ENCODE measurements at regions not wholly inside any gene's neighbourhood (a gene's known extent, or its start where the extent isn't known, plus 50 kb on each side); places are given as distances from the start of the nearest gene placed in this dataset.

DNA sequence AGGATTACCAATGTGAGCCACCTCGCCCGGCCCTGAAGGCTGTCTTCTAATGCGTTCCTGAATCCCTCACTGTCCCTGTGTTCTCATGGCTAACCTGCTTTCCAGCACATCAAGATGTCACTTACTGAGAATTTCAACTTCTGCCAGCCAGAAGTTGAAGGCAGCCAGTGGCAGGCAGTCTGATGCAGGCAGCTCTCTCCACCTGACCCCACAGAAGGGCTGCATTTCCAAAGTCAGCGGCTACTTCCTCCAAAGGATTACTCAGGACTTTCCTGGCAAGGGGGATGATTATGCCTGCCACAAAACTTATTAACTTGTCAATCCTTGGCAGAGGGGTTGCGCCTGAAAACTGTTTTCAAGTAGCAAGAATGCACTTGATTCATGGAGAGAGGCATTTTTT, 1219.4 kb downstream of the TYW1 start:
- Histone ChIP-seq H3K4me1 (ENCODE audit: control insufficient read depth, insufficient read depth, low read length) (no peaks in the 10 kb centered on the region), H3K4me3 (ENCODE audit: low read depth, low read length) (no peak overlapping the region), H3K9me3 (ENCODE audit: control insufficient read depth, insufficient read depth, low read depth, low read length) (no peaks in the 10 kb centered on the region), H3K27ac (ENCODE audit: extremely low read depth, low read depth, low read length) (no peak overlapping the region), H3K36me3 (ENCODE audit: control insufficient read depth in 2 of 2, insufficient read depth in 1 of 2, low read length in 2 of 2) (no peaks in the 10 kb centered on the region)
- TF ChIP-seq, protein P1, sequence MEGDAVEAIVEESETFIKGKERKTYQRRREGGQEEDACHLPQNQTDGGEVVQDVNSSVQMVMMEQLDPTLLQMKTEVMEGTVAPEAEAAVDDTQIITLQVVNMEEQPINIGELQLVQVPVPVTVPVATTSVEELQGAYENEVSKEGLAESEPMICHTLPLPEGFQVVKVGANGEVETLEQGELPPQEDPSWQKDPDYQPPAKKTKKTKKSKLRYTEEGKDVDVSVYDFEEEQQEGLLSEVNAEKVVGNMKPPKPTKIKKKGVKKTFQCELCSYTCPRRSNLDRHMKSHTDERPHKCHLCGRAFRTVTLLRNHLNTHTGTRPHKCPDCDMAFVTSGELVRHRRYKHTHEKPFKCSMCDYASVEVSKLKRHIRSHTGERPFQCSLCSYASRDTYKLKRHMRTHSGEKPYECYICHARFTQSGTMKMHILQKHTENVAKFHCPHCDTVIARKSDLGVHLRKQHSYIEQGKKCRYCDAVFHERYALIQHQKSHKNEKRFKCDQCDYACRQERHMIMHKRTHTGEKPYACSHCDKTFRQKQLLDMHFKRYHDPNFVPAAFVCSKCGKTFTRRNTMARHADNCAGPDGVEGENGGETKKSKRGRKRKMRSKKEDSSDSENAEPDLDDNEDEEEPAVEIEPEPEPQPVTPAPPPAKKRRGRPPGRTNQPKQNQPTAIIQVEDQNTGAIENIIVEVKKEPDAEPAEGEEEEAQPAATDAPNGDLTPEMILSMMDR (tag by site-specific recombination; IDR thresholded peaks at IDR 0.05): no peak
- TF ChIP-seq ZNF214 (tag by site-specific recombination; IDR thresholded peaks at IDR 0.05; ENCODE audit: borderline replicate concordance) (no peak), WT1 (tag by site-specific recombination; IDR thresholded peaks at IDR 0.05) (no peak), ZNF354C (tag by site-specific recombination; IDR thresholded peaks at IDR 0.05; ENCODE audit: borderline replicate concordance, low read depth) (no peak), ZNF473 (tag by site-specific recombination; IDR thresholded peaks at IDR 0.05) (no peak), ZXDB (tag by site-specific recombination; IDR thresholded peaks at IDR 0.05) (no peak), ZNF16 (tag by site-specific recombination; IDR thresholded peaks at IDR 0.05; ENCODE audit: low read depth) (no peak), ZNF19 (tag by site-specific recombination; IDR thresholded peaks at IDR 0.05; ENCODE audit: low read depth) (no peak), ZNF248 (tag by site-specific recombination; IDR thresholded peaks at IDR 0.05) (no peak), ZNF677 (tag by site-specific recombination; IDR thresholded peaks at IDR 0.05) (no peak), ZNF777 (tag by site-specific recombination; IDR thresholded peaks at IDR 0.05; ENCODE audit: borderline replicate concordance) (no peak), MEIS1 (CRISPR knock-in tag; IDR thresholded peaks at IDR 0.05; ENCODE audit: borderline replicate concordance) (no peak)
- TF ChIP-seq, protein P2, sequence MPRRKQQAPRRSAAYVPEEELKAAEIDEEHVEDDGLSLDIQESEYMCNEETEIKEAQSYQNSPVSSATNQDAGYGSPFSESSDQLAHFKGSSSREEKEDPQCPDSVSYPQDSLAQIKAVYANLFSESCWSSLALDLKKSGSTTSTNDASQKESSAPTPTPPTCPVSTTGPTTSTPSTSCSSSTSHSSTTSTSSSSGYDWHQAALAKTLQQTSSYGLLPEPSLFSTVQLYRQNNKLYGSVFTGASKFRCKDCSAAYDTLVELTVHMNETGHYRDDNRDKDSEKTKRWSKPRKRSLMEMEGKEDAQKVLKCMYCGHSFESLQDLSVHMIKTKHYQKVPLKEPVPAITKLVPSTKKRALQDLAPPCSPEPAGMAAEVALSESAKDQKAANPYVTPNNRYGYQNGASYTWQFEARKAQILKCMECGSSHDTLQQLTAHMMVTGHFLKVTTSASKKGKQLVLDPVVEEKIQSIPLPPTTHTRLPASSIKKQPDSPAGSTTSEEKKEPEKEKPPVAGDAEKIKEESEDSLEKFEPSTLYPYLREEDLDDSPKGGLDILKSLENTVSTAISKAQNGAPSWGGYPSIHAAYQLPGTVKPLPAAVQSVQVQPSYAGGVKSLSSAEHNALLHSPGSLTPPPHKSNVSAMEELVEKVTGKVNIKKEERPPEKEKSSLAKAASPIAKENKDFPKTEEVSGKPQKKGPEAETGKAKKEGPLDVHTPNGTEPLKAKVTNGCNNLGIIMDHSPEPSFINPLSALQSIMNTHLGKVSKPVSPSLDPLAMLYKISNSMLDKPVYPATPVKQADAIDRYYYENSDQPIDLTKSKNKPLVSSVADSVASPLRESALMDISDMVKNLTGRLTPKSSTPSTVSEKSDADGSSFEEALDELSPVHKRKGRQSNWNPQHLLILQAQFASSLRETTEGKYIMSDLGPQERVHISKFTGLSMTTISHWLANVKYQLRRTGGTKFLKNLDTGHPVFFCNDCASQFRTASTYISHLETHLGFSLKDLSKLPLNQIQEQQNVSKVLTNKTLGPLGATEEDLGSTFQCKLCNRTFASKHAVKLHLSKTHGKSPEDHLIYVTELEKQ (tag by site-specific recombination; IDR thresholded peaks at IDR 0.05; ENCODE audit: borderline replicate concordance): no peak
- TF ChIP-seq, protein P3, sequence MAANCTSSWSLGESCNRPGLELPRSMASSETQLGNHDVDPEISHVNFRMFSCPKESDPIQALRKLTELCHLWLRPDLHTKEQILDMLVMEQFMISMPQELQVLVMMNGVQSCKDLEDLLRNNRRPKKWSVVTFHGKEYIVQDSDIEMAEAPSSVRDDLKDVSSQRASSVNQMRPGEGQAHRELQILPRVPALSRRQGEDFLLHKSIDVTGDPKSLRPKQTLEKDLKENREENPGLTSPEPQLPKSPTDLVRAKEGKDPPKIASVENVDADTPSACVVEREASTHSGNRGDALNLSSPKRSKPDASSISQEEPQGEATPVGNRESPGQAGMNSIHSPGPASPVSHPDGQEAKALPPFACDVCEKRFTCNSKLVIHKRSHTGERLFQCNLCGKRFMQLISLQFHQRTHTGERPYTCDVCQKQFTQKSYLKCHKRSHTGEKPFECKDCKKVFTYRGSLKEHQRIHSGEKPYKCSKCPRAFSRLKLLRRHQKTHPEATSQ (tag by site-specific recombination; IDR thresholded peaks at IDR 0.05): no peak
- POLR2A ChIA-PET: no interaction called here
- CTCF ChIA-PET: no interaction called here

- Histone ChIP-seq H3K27ac (ENCODE audit: extremely low read depth, low read depth, low read length) (no peak overlapping the region), H3K36me3 (ENCODE audit: control insufficient read depth in 2 of 2, insufficient read depth in 1 of 2, low read length in 2 of 2) (no peaks in the 10 kb centered on the region), H3K4me3 (ENCODE audit: low read depth, low read length) (no peak overlapping the region), H3K9me3 (ENCODE audit: control insufficient read depth, insufficient read depth, low read depth, low read length) (no peaks in the 10 kb centered on the region), H3K4me1 (ENCODE audit: control insufficient read depth, insufficient read depth, low read length) (no peaks in the 10 kb centered on the region)
- TF ChIP-seq ZFP3 (tag by site-specific recombination; IDR thresholded peaks at IDR 0.05; ENCODE audit: low read depth): no peak
- no peak for TF ChIP-seq ZNF843 (tag by site-specific recombination; IDR thresholded peaks at IDR 0.05)
- POLR2A ChIA-PET: no interaction called here
- CTCF ChIA-PET: no interaction called here
Measured at GRCh38 chr7:68217426-68217825, 1220.8 kb downstream of the TYW1 start.

DNA sequence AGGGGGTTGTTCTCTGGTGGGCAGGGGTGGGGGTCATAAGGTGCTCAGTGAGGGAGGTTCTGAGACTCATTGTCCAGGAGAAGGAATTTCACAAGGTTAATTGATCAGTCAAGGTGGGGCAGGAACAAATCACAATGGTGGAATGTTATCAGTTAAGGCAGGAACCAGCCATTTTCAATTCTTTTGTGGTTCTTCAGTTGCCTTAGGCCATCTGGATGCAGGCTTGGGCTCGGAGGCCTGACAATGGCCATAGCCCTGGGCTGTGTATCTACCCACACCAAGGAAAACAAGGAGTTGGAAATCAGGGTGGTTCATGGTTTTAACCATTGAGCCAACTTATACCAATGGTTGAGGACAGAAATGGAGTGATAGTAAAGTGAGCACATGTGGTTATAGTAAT, 1221.8 kb downstream of the TYW1 start:
- H3K9me3 ChIP-seq (ENCODE audit: control insufficient read depth, insufficient read depth, low read depth, low read length): no peaks in the 10 kb centered on the region
- H3K4me3 ChIP-seq (ENCODE audit: low read depth, low read length): no peak overlapping the region
- no peaks in the 10 kb centered on the region for H3K4me1 ChIP-seq (ENCODE audit: control insufficient read depth, insufficient read depth, low read length)
- CTCF ChIA-PET: no interaction called here
- POLR2A ChIA-PET: no interaction called here
- no peaks in the 10 kb centered on the region for H3K36me3 ChIP-seq (ENCODE audit: control insufficient read depth in 2 of 2, insufficient read depth in 1 of 2, low read length in 2 of 2)
- no peak overlapping the region for H3K27ac ChIP-seq (ENCODE audit: extremely low read depth, low read depth, low read length)
- TF ChIP-seq GLI4 (tag by site-specific recombination; IDR thresholded peaks at IDR 0.05): no peak
- TF ChIP-seq ZNF221 (tag by site-specific recombination; IDR thresholded peaks at IDR 0.05; ENCODE audit: borderline replicate concordance): no peak
- TF ChIP-seq, protein P2 (tag by site-specific recombination; IDR thresholded peaks at IDR 0.05; ENCODE audit: borderline replicate concordance): no peak
- TF ChIP-seq ZEB2 (tag by site-specific recombination; IDR thresholded peaks at IDR 0.05): no peak
- TF ChIP-seq ZNF600 (tag by site-specific recombination; IDR thresholded peaks at IDR 0.05): no peak
- TF ChIP-seq ZNF560 (tag by site-specific recombination; IDR thresholded peaks at IDR 0.05; ENCODE audit: borderline replicate concordance): no peak
- no peak for TF ChIP-seq ZFHX2 (tag by site-specific recombination; conservative IDR thresholded peaks at IDR 0.05)
- no peak for TF ChIP-seq ZBTB20 (tag by site-specific recombination; IDR thresholded peaks at IDR 0.05)
- TF ChIP-seq ZNF302 (tag by site-specific recombination; IDR thresholded peaks at IDR 0.05; ENCODE audit: low read depth): no peak

Data from HEK293 (cell line).